ENCODE measurements at regions not wholly inside any gene's neighbourhood (a gene's known extent, or its start where the extent isn't known, plus 50 kb on each side); places are given as distances from the start of the nearest gene placed in this dataset.

DNA sequence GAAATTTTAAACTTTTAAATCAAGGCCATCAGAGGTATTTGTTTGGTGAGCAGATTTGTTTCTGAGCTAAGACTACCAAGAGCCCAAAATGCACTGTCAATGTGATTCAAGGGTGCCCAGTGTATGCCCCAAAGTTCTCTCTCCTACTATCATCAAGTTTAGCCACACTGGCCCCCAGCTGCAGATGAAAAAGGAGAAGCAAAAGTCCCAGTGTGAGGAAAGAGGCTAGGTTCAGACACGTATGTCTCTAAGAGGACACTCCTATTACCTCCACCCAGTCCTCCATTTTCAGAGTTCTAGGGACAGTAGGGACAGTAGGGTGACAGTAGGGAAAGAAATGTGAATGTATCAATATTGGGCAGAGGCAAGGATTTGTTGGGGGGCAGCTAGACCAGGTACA lies 230.8 kb downstream of the CD83 start:
- Histone ChIP-seq H3K9me3 (ENCODE audit: control insufficient read depth, insufficient read depth, low read depth, low read length) (no peaks in the 10 kb centered on the region), H3K27me3 (ENCODE audit: control insufficient read depth, insufficient read depth, low read length) (peaks cover 1% of the 10 kb centered on the region; the same call in 1 of the 2 replicates), H3K36me3 (ENCODE audit: control insufficient read depth, insufficient read depth, low read length) (no peaks in the 10 kb centered on the region), H3K4me1 (ENCODE audit: control insufficient read depth, insufficient read depth, low read length) (no peaks in the 10 kb centered on the region), H3K4me3 (ENCODE audit: low read depth in 2 of 2, low read length in 2 of 2) (no peak overlapping the region), H3K27ac (ENCODE audit: low read length) (no peak overlapping the region)
- ATAC-seq (no peak), DNase-seq (ENCODE audit: low read depth, low spot score) (no peak)
- ChIA-PET POLR2A (no interaction called here), CTCF (no interaction called here)
- in situ Hi-C loops (cut with HindIII; ENCODE audit: low pct_unique_long_range_greater_than_20kb, low sequenced_read_pairs) (no loop called here), intact Hi-C loops (cut with micrococcal nuclease; ENCODE audit: unreplicated experiment) (no loop called here)
- TF ChIP-seq SIN3A (IDR thresholded peaks at IDR 0.05; ENCODE audit: borderline replicate concordance, insufficient read depth, low read depth, low read length) (no peak), TCF7L2 (IDR thresholded peaks at IDR 0.05; ENCODE audit: low read depth, low read length) (no peak), POLR2AphosphoS5 (IDR thresholded peaks at IDR 0.05; ENCODE audit: low read depth, low read length) (no peak)
- TF ChIP-seq, protein P1, sequence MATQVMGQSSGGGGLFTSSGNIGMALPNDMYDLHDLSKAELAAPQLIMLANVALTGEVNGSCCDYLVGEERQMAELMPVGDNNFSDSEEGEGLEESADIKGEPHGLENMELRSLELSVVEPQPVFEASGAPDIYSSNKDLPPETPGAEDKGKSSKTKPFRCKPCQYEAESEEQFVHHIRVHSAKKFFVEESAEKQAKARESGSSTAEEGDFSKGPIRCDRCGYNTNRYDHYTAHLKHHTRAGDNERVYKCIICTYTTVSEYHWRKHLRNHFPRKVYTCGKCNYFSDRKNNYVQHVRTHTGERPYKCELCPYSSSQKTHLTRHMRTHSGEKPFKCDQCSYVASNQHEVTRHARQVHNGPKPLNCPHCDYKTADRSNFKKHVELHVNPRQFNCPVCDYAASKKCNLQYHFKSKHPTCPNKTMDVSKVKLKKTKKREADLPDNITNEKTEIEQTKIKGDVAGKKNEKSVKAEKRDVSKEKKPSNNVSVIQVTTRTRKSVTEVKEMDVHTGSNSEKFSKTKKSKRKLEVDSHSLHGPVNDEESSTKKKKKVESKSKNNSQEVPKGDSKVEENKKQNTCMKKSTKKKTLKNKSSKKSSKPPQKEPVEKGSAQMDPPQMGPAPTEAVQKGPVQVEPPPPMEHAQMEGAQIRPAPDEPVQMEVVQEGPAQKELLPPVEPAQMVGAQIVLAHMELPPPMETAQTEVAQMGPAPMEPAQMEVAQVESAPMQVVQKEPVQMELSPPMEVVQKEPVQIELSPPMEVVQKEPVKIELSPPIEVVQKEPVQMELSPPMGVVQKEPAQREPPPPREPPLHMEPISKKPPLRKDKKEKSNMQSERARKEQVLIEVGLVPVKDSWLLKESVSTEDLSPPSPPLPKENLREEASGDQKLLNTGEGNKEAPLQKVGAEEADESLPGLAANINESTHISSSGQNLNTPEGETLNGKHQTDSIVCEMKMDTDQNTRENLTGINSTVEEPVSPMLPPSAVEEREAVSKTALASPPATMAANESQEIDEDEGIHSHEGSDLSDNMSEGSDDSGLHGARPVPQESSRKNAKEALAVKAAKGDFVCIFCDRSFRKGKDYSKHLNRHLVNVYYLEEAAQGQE (IDR thresholded peaks at IDR 0.05; ENCODE audit: insufficient read depth in 1 of 2, low read depth in 2 of 2, low read length in 1 of 2) = no peak
- TF ChIP-seq, protein P2, sequence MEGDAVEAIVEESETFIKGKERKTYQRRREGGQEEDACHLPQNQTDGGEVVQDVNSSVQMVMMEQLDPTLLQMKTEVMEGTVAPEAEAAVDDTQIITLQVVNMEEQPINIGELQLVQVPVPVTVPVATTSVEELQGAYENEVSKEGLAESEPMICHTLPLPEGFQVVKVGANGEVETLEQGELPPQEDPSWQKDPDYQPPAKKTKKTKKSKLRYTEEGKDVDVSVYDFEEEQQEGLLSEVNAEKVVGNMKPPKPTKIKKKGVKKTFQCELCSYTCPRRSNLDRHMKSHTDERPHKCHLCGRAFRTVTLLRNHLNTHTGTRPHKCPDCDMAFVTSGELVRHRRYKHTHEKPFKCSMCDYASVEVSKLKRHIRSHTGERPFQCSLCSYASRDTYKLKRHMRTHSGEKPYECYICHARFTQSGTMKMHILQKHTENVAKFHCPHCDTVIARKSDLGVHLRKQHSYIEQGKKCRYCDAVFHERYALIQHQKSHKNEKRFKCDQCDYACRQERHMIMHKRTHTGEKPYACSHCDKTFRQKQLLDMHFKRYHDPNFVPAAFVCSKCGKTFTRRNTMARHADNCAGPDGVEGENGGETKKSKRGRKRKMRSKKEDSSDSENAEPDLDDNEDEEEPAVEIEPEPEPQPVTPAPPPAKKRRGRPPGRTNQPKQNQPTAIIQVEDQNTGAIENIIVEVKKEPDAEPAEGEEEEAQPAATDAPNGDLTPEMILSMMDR (IDR thresholded peaks at IDR 0.05) = no peak
- BruUV-seq (replicated peaks) = no TSS peak

DNA sequence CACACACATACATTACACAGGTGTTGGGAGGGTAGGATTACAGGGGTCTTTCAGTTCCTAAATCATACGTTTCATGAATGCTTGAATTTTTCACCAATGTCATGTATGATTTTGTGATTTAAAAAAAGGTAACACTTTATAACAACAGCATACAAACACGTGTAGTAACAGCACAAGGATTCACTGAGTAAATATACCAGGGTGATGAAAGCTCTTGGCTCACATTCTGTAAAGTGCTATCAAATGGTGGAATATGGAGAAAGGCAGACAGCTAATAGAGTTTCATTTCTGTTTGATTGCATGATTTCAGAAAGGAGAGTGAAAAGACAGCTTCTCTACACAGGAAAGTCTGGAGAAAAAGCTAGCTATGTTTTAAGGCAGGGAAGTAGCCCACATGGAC lies 231.9 kb downstream of the CD83 start:
- no peak overlapping the region for H3K4me3 ChIP-seq (ENCODE audit: low read depth in 2 of 2, low read length in 2 of 2)
- ChIA-PET POLR2A (no interaction called here), CTCF (no interaction called here)
- no peaks in the 10 kb centered on the region; the same call in 1 of the 2 replicates for H3K27me3 ChIP-seq (ENCODE audit: control insufficient read depth, insufficient read depth, low read length)
- ATAC-seq (no peak), DNase-seq (ENCODE audit: low read depth, low spot score) (no peak)
- TF ChIP-seq TCF7L2 (IDR thresholded peaks at IDR 0.05; ENCODE audit: low read depth, low read length) = no peak
- TF ChIP-seq SIN3A (IDR thresholded peaks at IDR 0.05; ENCODE audit: borderline replicate concordance, insufficient read depth, low read depth, low read length) = no peak
- TF ChIP-seq, protein P1 (IDR thresholded peaks at IDR 0.05; ENCODE audit: insufficient read depth in 1 of 2, low read depth in 2 of 2, low read length in 1 of 2) = no peak
- TF ChIP-seq, protein P2 (IDR thresholded peaks at IDR 0.05) = no peak
- TF ChIP-seq POLR2AphosphoS5 (IDR thresholded peaks at IDR 0.05; ENCODE audit: low read depth, low read length) = no peak
- no TSS peak for BruUV-seq (replicated peaks)
- intact Hi-C loops (cut with micrococcal nuclease; ENCODE audit: unreplicated experiment) (no loop called here), in situ Hi-C loops (cut with HindIII; ENCODE audit: low pct_unique_long_range_greater_than_20kb, low sequenced_read_pairs) (no loop called here)
- no peaks in the 10 kb centered on the region for H3K36me3 ChIP-seq (ENCODE audit: control insufficient read depth, insufficient read depth, low read length)
- no peaks in the 10 kb centered on the region for H3K9me3 ChIP-seq (ENCODE audit: control insufficient read depth, insufficient read depth, low read depth, low read length)
- no peak overlapping the region for H3K27ac ChIP-seq (ENCODE audit: low read length)
- no peaks in the 10 kb centered on the region for H3K4me1 ChIP-seq (ENCODE audit: control insufficient read depth, insufficient read depth, low read length)
